GM12878 (cell line): ENCODE measurements at regions not wholly inside any gene's neighbourhood (a gene's known extent, or its start where the extent isn't known, plus 50 kb on each side); places are given as distances from the start of the nearest gene placed in this dataset.

Source experiments
- CTCF ChIP-seq, 3 experiments: IDR thresholded peaks in 2 of 3; conservative IDR thresholded peaks in 1 of 3; 2 replicates each; pipeline ENCODE4 v1.5.1; 2011; ENCODE audit warnings: low read depth in 3 of 3, low read length in 3 of 3, mild to moderate bottlenecking in 3 of 3, control low read depth in 2 of 3, moderate library complexity in 2 of 3, inconsistent platforms in 1 of 3, mixed read lengths in 1 of 3; ENCODE audit not compliant: control insufficient read depth in 2 of 3, insufficient read depth in 1 of 3; ENCODE audit errors: extremely low read depth in 1 of 3
- EZH2 ChIP-seq: IDR thresholded peaks from 2 replicates; pipeline ENCODE4 v1.6.1; 2012; ENCODE audit warnings: low read depth, mild to moderate bottlenecking, control low read depth, inconsistent platforms, low read length, borderline replicate concordance; ENCODE audit not compliant: control insufficient read depth
- KLF5 ChIP-seq: fragments of 450-650 bp; IDR thresholded peaks from 2 replicates; pipeline ENCODE4 v1.6.1; 2014; ENCODE audit warnings: mild to moderate bottlenecking; ENCODE audit not compliant: partially characterized antibody
- MAX ChIP-seq: IDR thresholded peaks from 2 replicates; pipeline ENCODE4 v1.6.1; 2012; ENCODE audit warnings: low read depth, low read length, improper control_type of control experiment
- TAF1 ChIP-seq: IDR thresholded peaks from 2 replicates; pipeline ENCODE4 v1.6.1; 2011; ENCODE audit warnings: mild to moderate bottlenecking, low read depth, low read length, borderline replicate concordance
- TCF3 ChIP-seq: IDR thresholded peaks from 2 replicates; pipeline ENCODE4 v1.6.1; 2012; ENCODE audit warnings: low read depth, mild to moderate bottlenecking, low read length, borderline replicate concordance; ENCODE audit not compliant: insufficient read depth
- ZNF24 ChIP-seq: fragments of 450-650 bp; IDR thresholded peaks from 2 replicates; pipeline ENCODE4 v1.6.1; 2017; ENCODE audit warnings: antibody characterized with exemption, mild to moderate bottlenecking

GRCh38 chr2:173763641-173764040, 201.5 kb downstream of the SP3 start:
- TF ChIP-seq TAF1 (no peak), EZH2 (no peak), ZNF24 (no peak), TCF3 (no peak), KLF5 (no peak), MAX (no peak), CTCF (IDR thresholded peaks at IDR 0.05 in 2 of 3, conservative IDR thresholded peaks at IDR 0.05 in 1 of 3; ENCODE audit: control insufficient read depth in 2 of 3, extremely low read depth in 1 of 3, insufficient read depth in 1 of 3, low read depth in 3 of 3, low read length in 3 of 3) (no peak)
